Neuronal stem cell (in vitro differentiated cells): ENCODE measurements at regions not wholly inside any gene's neighbourhood (a gene's known extent, or its start where the extent isn't known, plus 50 kb on each side); places are given as distances from the start of the nearest gene placed in this dataset.
A peak's percentile ranks its signal among the peaks of the same experiment; 100 is the strongest.

ENCODE experiments used
- DNase-seq: peaks from one replicate; pipeline ENCODE4 v3.0.0-alpha.2; 2013; ENCODE audit warnings: low spot score
- H2AFZ ChIP-seq: one replicate; pipeline ENCODE4 v1.6.1; 2013; ENCODE audit warnings: mild to moderate bottlenecking, low read length, inconsistent platforms
- H2AK5ac ChIP-seq: 2 replicates; pipeline ENCODE4 v1.6.1; 2013; ENCODE audit warnings: low read depth, mild to moderate bottlenecking, inconsistent platforms, low read length, moderate library complexity, mixed read lengths
- H2BK120ac ChIP-seq: 2 replicates; pipeline ENCODE4 v1.6.1; 2013; ENCODE audit warnings: low read depth, mild to moderate bottlenecking, inconsistent platforms, low read length, moderate library complexity, mixed read lengths
- H2BK12ac ChIP-seq: one replicate; pipeline ENCODE4 v1.6.1; 2013; ENCODE audit warnings: low read length, inconsistent platforms
- H2BK15ac ChIP-seq: 2 replicates; pipeline ENCODE4 v1.6.1; 2013; ENCODE audit warnings: mild to moderate bottlenecking, low read length, inconsistent platforms, mixed read lengths
- H2BK5ac ChIP-seq: one replicate; pipeline ENCODE4 v1.6.1; 2013; ENCODE audit warnings: inconsistent platforms, mild to moderate bottlenecking, low read length, moderate library complexity
- H3K14ac ChIP-seq: one replicate; pipeline ENCODE4 v1.6.1; 2013; ENCODE audit warnings: low read length, inconsistent platforms
- H3K18ac ChIP-seq: 2 replicates; pipeline ENCODE4 v1.6.1; 2013; ENCODE audit warnings: low read length, inconsistent platforms
- H3K23ac ChIP-seq: 2 replicates; pipeline ENCODE4 v1.6.1; 2013; ENCODE audit warnings: low read depth, mild to moderate bottlenecking, mixed read lengths, low read length, inconsistent platforms; ENCODE audit not compliant: poor library complexity
- H3K27ac ChIP-seq: replicated peaks from 3 replicates; pipeline ENCODE4 v1.5.1; 2013; ENCODE audit warnings: low read length, inconsistent platforms
- H3K27me3 ChIP-seq, 3 experiments: 2 replicates each; pipeline ENCODE4 v1.6.1; 2013; ENCODE audit warnings: low read length in 3 of 3, mild to moderate bottlenecking in 2 of 3, inconsistent platforms in 1 of 3, low read depth in 1 of 3, mixed read lengths in 1 of 3, moderate library complexity in 1 of 3; ENCODE audit not compliant: control insufficient read depth in 3 of 3, insufficient read depth in 3 of 3
- H3K36me3 ChIP-seq, 2 donors: replicated peaks in 1 of 2; 2 replicates each; pipeline ENCODE4 v1.6.1; 2013; ENCODE audit warnings: low read length in 2 of 2; ENCODE audit not compliant: control insufficient read depth in 2 of 2, insufficient read depth in 2 of 2
- H3K4ac ChIP-seq: 2 replicates; pipeline ENCODE4 v1.6.1; 2013; ENCODE audit warnings: inconsistent platforms, mild to moderate bottlenecking, low read length, moderate library complexity
- H3K4me1 ChIP-seq, 2 donors: 1 replicate in 1 of 2; 2 replicates in 1 of 2; pipeline ENCODE4 v1.6.1; 2013; ENCODE audit warnings: low read length in 2 of 2, low read depth in 1 of 2; ENCODE audit not compliant: control insufficient read depth in 2 of 2, insufficient read depth in 1 of 2
- H3K4me2 ChIP-seq: one replicate; pipeline ENCODE4 v1.6.1; 2013; ENCODE audit warnings: mild to moderate bottlenecking, low read length, inconsistent platforms; ENCODE audit not compliant: insufficient read depth, poor library complexity, severe bottlenecking
- H3K4me3 ChIP-seq, 2 donors: 2 replicates each; pipeline ENCODE4 v1.5.1; 2013; ENCODE audit warnings: low read length in 2 of 2, mild to moderate bottlenecking in 2 of 2, inconsistent platforms in 1 of 2, moderate library complexity in 1 of 2
- H3K79me1 ChIP-seq: one replicate; pipeline ENCODE4 v1.6.1; 2013; ENCODE audit warnings: low read depth, mild to moderate bottlenecking, inconsistent platforms, low read length, moderate library complexity
- H3K9ac ChIP-seq: one replicate; pipeline ENCODE4 v1.6.1; 2013; ENCODE audit warnings: mild to moderate bottlenecking, low read depth, low read length, inconsistent platforms; ENCODE audit not compliant: poor library complexity
- H3K9me3 ChIP-seq, 2 donors: replicated peaks in 1 of 2; 2 replicates each; pipeline versions ENCODE3 to v1.6.1; 2013; ENCODE audit warnings: low read length in 2 of 2, mild to moderate bottlenecking in 2 of 2, inconsistent platforms in 1 of 2, low read depth in 1 of 2, mixed read lengths in 1 of 2, moderate library complexity in 1 of 2; ENCODE audit not compliant: control insufficient read depth in 2 of 2, insufficient read depth in 1 of 2
- H4K8ac ChIP-seq: one replicate; pipeline ENCODE4 v1.6.1; 2013; ENCODE audit warnings: low read depth, mild to moderate bottlenecking, inconsistent platforms, low read length, moderate library complexity
- H4K91ac ChIP-seq: one replicate; pipeline ENCODE4 v1.6.1; 2013; ENCODE audit warnings: low read length, low read depth, mild to moderate bottlenecking, inconsistent platforms; ENCODE audit not compliant: poor library complexity
- WGBS, 2 donors: extraction: QIAGEN DNeasy Blood & Tissue Kit; methylation state at CpG; one replicate each; pipeline ENCODE4 v1.1.7; 2013; ENCODE audit warnings: missing lambda C conversion rate in 2 of 2, mixed read lengths in 1 of 2; ENCODE audit not compliant: insufficient read length in 2 of 2, insufficient replicate concordance in 1 of 2; ENCODE audit errors: extremely low coverage in 2 of 2; 5-methylcytosine and 5-hydroxymethylcytosine counted together

GRCh38 chr20:21995461-21995860, 290.0 kb downstream of the PAX1 start:
- H2BK5ac ChIP-seq: no peak overlapping the region
- H3K4me1 ChIP-seq: no peaks in the 10 kb centered on the region
- H2AK5ac ChIP-seq: no peak overlapping the region
- no peak for DNase-seq
- no peaks in the 10 kb centered on the region for H3K9me3 ChIP-seq
- H2BK120ac ChIP-seq: no peak overlapping the region
- no CpG with 5 or more reads among the region's 2 CpGs for WGBS, 2 donors
- peak overlapping the region; percentile 64 for H3K18ac ChIP-seq
- H4K91ac ChIP-seq: no peak overlapping the region
- no peak overlapping the region for H2BK15ac ChIP-seq
- no peak overlapping the region for H3K4me2 ChIP-seq
- no peak overlapping the region for H3K4ac ChIP-seq
- no peak overlapping the region for H3K4me3 ChIP-seq
- no peak overlapping the region for H3K14ac ChIP-seq
- H3K27ac ChIP-seq: no peak overlapping the region
- H3K23ac ChIP-seq: no peak overlapping the region
- no peak overlapping the region for H2BK12ac ChIP-seq
- no peaks in the 10 kb centered on the region for H3K36me3 ChIP-seq
- H3K9ac ChIP-seq: no peak overlapping the region
- H3K79me1 ChIP-seq: no peaks in the 10 kb centered on the region
- no peak overlapping the region for H2AFZ ChIP-seq
- no peaks in the 10 kb centered on the region for H3K27me3 ChIP-seq
- H4K8ac ChIP-seq: peak overlapping the region; percentile 82

GRCh38 chr20:21994203-21994602, 288.7 kb downstream of the PAX1 start:
- Histone ChIP-seq H3K9ac (no peak overlapping the region), H3K4me2 (no peak overlapping the region), H2BK12ac (no peak overlapping the region), H2BK120ac (no peak overlapping the region), H3K14ac (no peak overlapping the region), H3K4me1 (no peaks in the 10 kb centered on the region), H3K36me3 (no peaks in the 10 kb centered on the region), H4K91ac (no peak overlapping the region), H3K23ac (no peak overlapping the region), H2AK5ac (no peak overlapping the region), H3K4me3 (no peak overlapping the region), H2BK15ac (no peak overlapping the region), H3K4ac (no peak overlapping the region), H3K27ac (no peak overlapping the region), H3K79me1 (no peaks in the 10 kb centered on the region), H2AFZ (no peak overlapping the region), H3K27me3 (no peaks in the 10 kb centered on the region), H3K9me3 (no peaks in the 10 kb centered on the region), H2BK5ac (no peak overlapping the region), H4K8ac (no peak overlapping the region), H3K18ac (no peak overlapping the region)
- WGBS, 2 donors: no CpG with 5 or more reads among the region's 2 CpGs
- DNase-seq: no peak

- Histone ChIP-seq H2BK5ac (no peak overlapping the region), H3K9me3 (no peaks in the 10 kb centered on the region), H3K4me3 (no peak overlapping the region), H3K9ac (no peak overlapping the region), H2BK12ac (no peak overlapping the region), H3K27ac (no peak overlapping the region), H3K79me1 (no peaks in the 10 kb centered on the region), H3K4ac (no peak overlapping the region), H3K4me1 (peaks cover 3 to 5% of the 10 kb centered on the region in 2 donors), H3K18ac (no peak overlapping the region), H3K36me3 (no peaks in the 10 kb centered on the region), H3K4me2 (no peak overlapping the region), H2AK5ac (no peak overlapping the region), H2AFZ (no peak overlapping the region), H3K27me3 (no peaks in the 10 kb centered on the region), H4K91ac (no peak overlapping the region), H4K8ac (no peak overlapping the region), H2BK15ac (no peak overlapping the region), H2BK120ac (no peak overlapping the region), H3K14ac (no peak overlapping the region), H3K23ac (no peak overlapping the region)
- WGBS, 2 donors: no CpG with 5 or more reads among the region's 3 CpGs
- no peak for DNase-seq
These were observed 277.1 kb downstream of the PAX1 start for GRCh38 chr20:21982559-21982958.

GRCh38 chr20:21981597-21982344, 276.3 kb downstream of the PAX1 start:
- no peak overlapping the region for H4K8ac ChIP-seq
- H4K91ac ChIP-seq: no peak overlapping the region
- H3K23ac ChIP-seq: no peak overlapping the region
- H3K9me3 ChIP-seq: no peaks in the 10 kb centered on the region
- no peak for DNase-seq
- H2BK120ac ChIP-seq: no peak overlapping the region
- no peak overlapping the region for H3K18ac ChIP-seq
- H2BK12ac ChIP-seq: no peak overlapping the region
- H3K9ac ChIP-seq: no peak overlapping the region
- H3K14ac ChIP-seq: no peak overlapping the region
- no peak overlapping the region for H2AK5ac ChIP-seq
- H2AFZ ChIP-seq: no peak overlapping the region
- no peak overlapping the region for H3K27ac ChIP-seq
- no peaks in the 10 kb centered on the region for H3K36me3 ChIP-seq
- H3K4ac ChIP-seq: no peak overlapping the region
- H3K4me2 ChIP-seq: no peak overlapping the region
- no peak overlapping the region for H3K4me3 ChIP-seq
- WGBS, 2 donors: no CpG with 5 or more reads among the region's 6 CpGs
- H2BK15ac ChIP-seq: no peak overlapping the region
- H3K4me1 ChIP-seq: peaks cover 4 to 5% of the 10 kb centered on the region in 2 donors
- H2BK5ac ChIP-seq: no peak overlapping the region
- no peaks in the 10 kb centered on the region for H3K27me3 ChIP-seq
- no peaks in the 10 kb centered on the region for H3K79me1 ChIP-seq
